DOHH2 (cell line): ENCODE measurements at regions not wholly inside any gene's neighbourhood (a gene's known extent, or its start where the extent isn't known, plus 50 kb on each side); places are given as distances from the start of the nearest gene placed in this dataset.

Source experiments
- H3F3A ChIP-seq: fragments of 200-600 bp; sonication (generic), shearing (Covaris generic); 2 replicates; pipeline ENCODE4 v1.6.0; 2016; ENCODE audit warnings: antibody characterized with exemption, mild to moderate bottlenecking; ENCODE audit not compliant: control insufficient read depth, insufficient read depth
- H3K27ac ChIP-seq: fragments of 200-600 bp; sonication (generic); 2 replicates; pipeline ENCODE4 v1.5.1; 2014; ENCODE audit warnings: low read depth, mild to moderate bottlenecking, low read length, moderate library complexity
- H3K27me3 ChIP-seq: fragments of 200-600 bp; sonication (generic); 2 replicates; pipeline ENCODE4 v1.6.1; 2014; ENCODE audit warnings: mild to moderate bottlenecking, low read length, mixed read lengths; ENCODE audit not compliant: control insufficient read depth
- H3K36me3 ChIP-seq: fragments of 200-600 bp; sonication (generic); 2 replicates; pipeline ENCODE4 v1.6.1; 2014; ENCODE audit warnings: mild to moderate bottlenecking, low read length, moderate library complexity, mixed read lengths; ENCODE audit not compliant: control insufficient read depth
- H3K4me1 ChIP-seq: fragments of 200-600 bp; sonication (generic); 2 replicates; pipeline ENCODE4 v1.6.1; 2014; ENCODE audit warnings: mild to moderate bottlenecking, low read length, mixed read lengths; ENCODE audit not compliant: control insufficient read depth
- H3K4me2 ChIP-seq: fragments of 200-600 bp; sonication (generic); 2 replicates; pipeline ENCODE4 v1.6.0; 2014; ENCODE audit warnings: mild to moderate bottlenecking, low read length, moderate library complexity
- H3K4me3 ChIP-seq: fragments of 200-600 bp; sonication (generic); 2 replicates; pipeline ENCODE4 v1.5.1; 2014; ENCODE audit warnings: mild to moderate bottlenecking, low read length, mixed read lengths
- H3K79me2 ChIP-seq: fragments of 200-600 bp; sonication (generic); 2 replicates; pipeline ENCODE4 v1.6.1; 2014; ENCODE audit warnings: mild to moderate bottlenecking, low read length, mixed read lengths; ENCODE audit not compliant: control insufficient read depth
- H3K9me2 ChIP-seq: fragments of 200-600 bp; sonication (generic); replicated peaks from 2 replicates; pipeline ENCODE4 v1.6.1; 2014; ENCODE audit warnings: mild to moderate bottlenecking, low read length, mixed read lengths; ENCODE audit not compliant: control insufficient read depth
- H3K9me3 ChIP-seq: fragments of 200-600 bp; sonication (generic); 2 replicates; pipeline ENCODE4 v1.6.1; 2014; ENCODE audit warnings: antibody characterized with exemption, low read length, mixed read lengths; ENCODE audit not compliant: control insufficient read depth, insufficient read depth
- H4K20me1 ChIP-seq: fragments of 200-600 bp; sonication (generic); 2 replicates; pipeline ENCODE4 v1.6.0; 2014; ENCODE audit warnings: low read depth, mild to moderate bottlenecking, antibody characterized with exemption, low read length, moderate library complexity; ENCODE audit not compliant: control insufficient read depth, insufficient read depth
- CTCF ChIP-seq: fragments of 200-600 bp; sonication (generic); IDR thresholded peaks from one replicate; pipeline ENCODE4 v1.5.1; 2014; ENCODE audit warnings: antibody characterized with exemption, mild to moderate bottlenecking, low read depth, low read length; ENCODE audit not compliant: poor library complexity, severe bottlenecking
- EZH2phosphoT487 ChIP-seq: fragments of 200-600 bp; sonication (generic); IDR thresholded peaks from 2 replicates; pipeline ENCODE4 v1.6.1; 2017; ENCODE audit warnings: borderline replicate concordance, mild to moderate bottlenecking, antibody characterized with exemption, low read length, moderate library complexity, mixed read lengths

- Histone ChIP-seq H3K27me3 (no peaks in the 10 kb centered on the region), H3K9me3 (no peaks in the 10 kb centered on the region)
Observed at GRCh38 chr1:208665936-208666335, 421.8 kb upstream of the PLXNA2 start.

GRCh38 chr1:208668991-208669390, 424.8 kb upstream of the PLXNA2 start:
- no peak overlapping the region for H3K4me2 ChIP-seq
- H3K4me1 ChIP-seq = no peaks in the 10 kb centered on the region
- no peak overlapping the region for H3K27ac ChIP-seq
- no peaks in the 10 kb centered on the region for H3K27me3 ChIP-seq
- H3K36me3 ChIP-seq = no peaks in the 10 kb centered on the region
- no peak for TF ChIP-seq EZH2phosphoT487
- no peak for TF ChIP-seq CTCF
- H3F3A ChIP-seq = no peaks in the 10 kb centered on the region
- H3K9me3 ChIP-seq = no peaks in the 10 kb centered on the region
- H3K79me2 ChIP-seq = no peaks in the 10 kb centered on the region
- no peaks in the 10 kb centered on the region for H3K9me2 ChIP-seq
- no peak overlapping the region for H3K4me3 ChIP-seq
- no peaks in the 10 kb centered on the region for H4K20me1 ChIP-seq

More at GRCh38 chr1:208665936-208666335, 421.8 kb upstream of the PLXNA2 start:
- Histone ChIP-seq H4K20me1 (no peaks in the 10 kb centered on the region), H3K4me3 (no peak overlapping the region), H3K27ac (no peak overlapping the region), H3K9me2 (no peaks in the 10 kb centered on the region), H3K79me2 (no peaks in the 10 kb centered on the region), H3K36me3 (no peaks in the 10 kb centered on the region), H3K4me2 (no peak overlapping the region), H3K4me1 (no peaks in the 10 kb centered on the region), H3F3A (no peaks in the 10 kb centered on the region)
- TF ChIP-seq CTCF (no peak), EZH2phosphoT487 (no peak)

DNA sequence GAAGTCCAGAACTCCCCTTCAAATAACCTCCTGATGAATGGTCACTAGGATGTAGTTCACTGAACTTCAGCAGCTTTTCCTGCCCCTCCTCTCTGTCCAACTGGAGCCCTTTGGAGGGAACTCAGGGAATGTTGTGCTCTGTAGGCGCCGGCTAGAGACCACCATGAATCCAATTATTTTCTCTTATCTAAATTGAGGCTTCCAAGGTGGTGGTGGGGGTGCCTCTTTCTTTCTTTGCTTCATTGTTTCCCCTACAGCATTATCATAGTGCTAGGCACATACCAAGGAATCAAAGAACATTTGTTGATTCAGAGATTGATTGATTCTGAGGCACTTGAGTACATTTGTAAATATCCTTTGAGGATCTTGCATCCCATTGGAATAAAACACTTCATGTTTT, 426.6 kb upstream of the PLXNA2 start:
- no peaks in the 10 kb centered on the region for H3K27me3 ChIP-seq
- H3K9me2 ChIP-seq = no peaks in the 10 kb centered on the region
- H3K36me3 ChIP-seq = no peaks in the 10 kb centered on the region
- H3F3A ChIP-seq = no peaks in the 10 kb centered on the region
- no peak overlapping the region for H3K4me2 ChIP-seq
- H4K20me1 ChIP-seq = no peaks in the 10 kb centered on the region
- H3K9me3 ChIP-seq = no peaks in the 10 kb centered on the region
- no peak overlapping the region for H3K27ac ChIP-seq
- H3K4me3 ChIP-seq = no peak overlapping the region
- no peaks in the 10 kb centered on the region for H3K4me1 ChIP-seq
- no peak for TF ChIP-seq EZH2phosphoT487
- TF ChIP-seq CTCF = no peak
- no peaks in the 10 kb centered on the region for H3K79me2 ChIP-seq
